Keratinocyte (primary cell): ENCODE measurements at regions not wholly inside any gene's neighbourhood (a gene's known extent, or its start where the extent isn't known, plus 50 kb on each side); places are given as distances from the start of the nearest gene placed in this dataset.

Experiments used
- DNase-seq: peaks from one replicate; pipeline ENCODE4 v3.0.0-alpha.2; 2011; ENCODE audit warnings: low read depth, missing footprints, low spot score
- FAIRE-seq: peaks from 2 replicates; lab custom pipeline; 2011; peaks lifted over from hg19 to GRCh38; lab: Jason Lieb, UNC
- H2AFZ ChIP-seq: 2 replicates; pipeline ENCODE4 v1.6.0; 2012; ENCODE audit warnings: low read length, control low read depth, inconsistent platforms; ENCODE audit not compliant: control insufficient read depth
- H3K27ac ChIP-seq: 2 replicates; pipeline ENCODE4 v1.5.1; 2011; ENCODE audit warnings: low read length; ENCODE audit not compliant: control insufficient read depth, insufficient read depth
- H3K27me3 ChIP-seq: 3 replicates; pipeline ENCODE4 v1.6.0; 2011; ENCODE audit warnings: low read length; ENCODE audit not compliant: control insufficient read depth, insufficient read depth; ENCODE audit errors: extremely low read depth
- H3K36me3 ChIP-seq, 2 experiments: 2 replicates in 1 of 2; 3 replicates in 1 of 2; pipeline ENCODE4 v1.5.1; 2011; ENCODE audit warnings: low read length in 2 of 2, mild to moderate bottlenecking in 1 of 2; ENCODE audit not compliant: control insufficient read depth in 2 of 2, insufficient read depth in 2 of 2; ENCODE audit errors: extremely low read depth in 1 of 2
- H3K4me1 ChIP-seq: 3 replicates; pipeline ENCODE4 v1.5.1; 2011; ENCODE audit warnings: low read length; ENCODE audit not compliant: control insufficient read depth, insufficient read depth; ENCODE audit errors: extremely low read depth
- H3K4me2 ChIP-seq: 3 replicates; pipeline ENCODE4 v1.6.0; 2011; ENCODE audit warnings: low read depth, low read length; ENCODE audit not compliant: control insufficient read depth, insufficient read depth; ENCODE audit errors: extremely low read depth
- H3K4me3 ChIP-seq, 3 experiments: fragments of 200-600 bp in 1 of 3; sonication (generic) in 1 of 3; 2 replicates in 2 of 3; 3 replicates in 1 of 3; pipeline ENCODE4 v1.5.1; 2011 to 2016; ENCODE audit warnings: low read length in 3 of 3, mild to moderate bottlenecking in 3 of 3, control low read depth in 2 of 3, inconsistent platforms in 1 of 3, low read depth in 1 of 3, mixed read lengths in 1 of 3, mixed run types in 1 of 3, moderate library complexity in 1 of 3; ENCODE audit not compliant: control insufficient read depth in 2 of 3, insufficient read depth in 2 of 3; ENCODE audit errors: extremely low read depth in 1 of 3
- H3K79me2 ChIP-seq: 2 replicates; pipeline ENCODE4 v1.6.0; 2012; ENCODE audit warnings: low read length; ENCODE audit not compliant: control insufficient read depth, insufficient read depth
- H3K9ac ChIP-seq: 3 replicates; pipeline ENCODE4 v1.6.0; 2011; ENCODE audit warnings: low read length; ENCODE audit not compliant: control insufficient read depth, insufficient read depth; ENCODE audit errors: extremely low read depth
- H3K9me1 ChIP-seq: 3 replicates; pipeline ENCODE4 v1.6.0; 2011; ENCODE audit warnings: low read length; ENCODE audit not compliant: control insufficient read depth, insufficient read depth; ENCODE audit errors: extremely low read depth
- H3K9me3 ChIP-seq: 2 replicates; pipeline ENCODE4 v1.5.1; 2012; ENCODE audit warnings: low read depth, low read length; ENCODE audit not compliant: control insufficient read depth
- H4K20me1 ChIP-seq: 3 replicates; pipeline ENCODE4 v1.6.0; 2011; ENCODE audit warnings: low read length; ENCODE audit not compliant: control insufficient read depth, insufficient read depth; ENCODE audit errors: extremely low read depth
- CTCF ChIP-seq, 3 experiments: IDR thresholded peaks in 1 of 3; conservative IDR thresholded peaks in 1 of 3; optimal IDR thresholded peaks in 1 of 3; 2 replicates in 2 of 3; 3 replicates in 1 of 3; pipeline versions ENCODE3 to v1.5.1; 2011; ENCODE audit warnings: low read length in 3 of 3, mild to moderate bottlenecking in 3 of 3, moderate library complexity in 2 of 3, control low read depth in 1 of 3, inconsistent platforms in 1 of 3; ENCODE audit not compliant: insufficient read depth in 2 of 3; ENCODE audit errors: extremely low read depth in 1 of 3
- EZH2 ChIP-seq: IDR thresholded peaks from one replicate; pipeline ENCODE4 v1.6.1; 2012; ENCODE audit warnings: inconsistent platforms, mild to moderate bottlenecking, low read length, moderate library complexity
- dilution Hi-C: fragments of 300-500 bp; cut with MboI; formaldehyde crosslinking; loops from one replicate; pipeline ENCODE4 v1.7.0; 2020; ENCODE audit warnings: low sequenced_read_pairs; ENCODE audit not compliant: extremely low pct_ligation_motif_present

- Histone ChIP-seq H3K9me3 (no peaks in the 10 kb centered on the region), H2AFZ (no peak overlapping the region), H3K4me2 (no peak overlapping the region), H3K9me1 (no peaks in the 10 kb centered on the region), H4K20me1 (no peaks in the 10 kb centered on the region), H3K27me3 (no peaks in the 10 kb centered on the region), H3K4me3 (no peak overlapping the region), H3K4me1 (peaks cover 7% of the 10 kb centered on the region), H3K27ac (no peak overlapping the region), H3K36me3 (no peaks in the 10 kb centered on the region), H3K79me2 (no peaks in the 10 kb centered on the region), H3K9ac (no peak overlapping the region)
- dilution Hi-C loops: no loop called here
- FAIRE-seq: no peak
- no peak for DNase-seq
- TF ChIP-seq EZH2: no peak
- no peak for TF ChIP-seq CTCF (optimal IDR thresholded peaks at IDR 0.05 in 1 of 3, IDR thresholded peaks at IDR 0.05 in 1 of 3, conservative IDR thresholded peaks at IDR 0.05 in 1 of 3; ENCODE audit: extremely low read depth in 1 of 3, insufficient read depth in 2 of 3, low read length in 3 of 3)
Observed at GRCh38 chr20:24837781-24838450, 111.2 kb upstream of the CST7 start.

DNA sequence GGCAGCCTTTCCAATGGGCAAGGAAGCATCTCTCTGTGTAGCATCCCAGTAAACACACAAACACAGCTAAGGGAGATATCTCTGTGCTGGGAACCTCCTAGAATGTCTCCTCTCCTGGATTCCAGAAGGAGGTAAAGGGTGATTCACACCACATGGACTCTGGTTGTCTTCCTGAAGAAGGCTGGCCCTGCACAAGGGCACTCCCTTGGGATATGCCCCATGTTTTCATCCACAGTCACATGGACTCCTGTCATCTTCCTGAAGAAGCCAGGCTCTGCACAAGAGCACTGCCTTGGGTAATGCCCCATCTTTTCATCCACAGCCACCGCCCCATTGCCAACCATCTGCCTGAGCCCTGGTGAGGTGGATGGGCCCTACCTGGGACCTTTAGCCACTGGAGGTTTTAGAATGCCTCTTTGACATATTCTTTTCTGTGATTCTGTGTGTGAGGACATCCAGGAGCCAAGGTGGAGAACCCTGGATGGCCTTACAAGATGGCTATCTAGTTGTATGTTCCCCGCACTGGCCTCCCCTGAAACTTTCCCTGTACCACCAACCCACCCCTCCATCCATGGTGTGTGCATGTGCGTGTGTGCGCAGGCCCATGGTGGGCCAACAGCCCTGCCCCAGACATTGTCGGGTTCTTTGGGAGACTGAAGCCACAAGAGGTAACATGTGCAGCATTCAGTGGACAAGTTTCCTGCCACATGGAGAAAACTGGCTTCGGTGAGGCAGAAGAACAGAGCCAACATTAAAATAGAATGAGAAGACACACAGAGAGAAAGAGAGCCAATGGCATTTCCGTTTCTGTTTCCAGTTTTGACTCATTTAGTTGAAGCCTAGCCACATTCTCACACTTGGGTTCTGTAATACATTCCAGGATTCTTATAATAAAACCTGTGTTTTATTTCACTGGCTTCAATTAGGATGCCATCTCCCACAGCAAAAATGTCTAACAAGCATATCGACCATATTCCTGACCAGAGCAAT lies 110.2 kb upstream of the CST7 start:
- Histone ChIP-seq H2AFZ (no peak overlapping the region), H3K79me2 (no peaks in the 10 kb centered on the region), H3K4me1 (peaks cover 7% of the 10 kb centered on the region), H3K27me3 (no peaks in the 10 kb centered on the region), H3K36me3 (no peaks in the 10 kb centered on the region), H3K9ac (no peak overlapping the region), H3K4me3 (no peak overlapping the region), H4K20me1 (no peaks in the 10 kb centered on the region), H3K9me1 (no peaks in the 10 kb centered on the region), H3K4me2 (no peak overlapping the region), H3K27ac (no peak overlapping the region), H3K9me3 (no peaks in the 10 kb centered on the region)
- DNase-seq (no peak), FAIRE-seq (no peak)
- TF ChIP-seq CTCF (optimal IDR thresholded peaks at IDR 0.05 in 1 of 3, IDR thresholded peaks at IDR 0.05 in 1 of 3, conservative IDR thresholded peaks at IDR 0.05 in 1 of 3; ENCODE audit: extremely low read depth in 1 of 3, insufficient read depth in 2 of 3, low read length in 3 of 3) (no peak), EZH2 (no peak)
- dilution Hi-C loops: no loop called here
